Mesenteric fat pad (tissue), 1 donor: ENCODE measurements at regions not wholly inside any gene's neighbourhood (a gene's known extent, or its start where the extent isn't known, plus 50 kb on each side); places are given as distances from the start of the nearest gene placed in this dataset.
A peak's percentile ranks its signal among the peaks of the same experiment; 100 is the strongest.

ENCODE experiments used
- DNase-seq: peaks from one replicate; pipeline ENCODE4 v3.0.0-alpha.2; 2020; ENCODE audit warnings: low spot score
- donor health status: DM: yes; HTN: yes; CAD: no.

DNA sequence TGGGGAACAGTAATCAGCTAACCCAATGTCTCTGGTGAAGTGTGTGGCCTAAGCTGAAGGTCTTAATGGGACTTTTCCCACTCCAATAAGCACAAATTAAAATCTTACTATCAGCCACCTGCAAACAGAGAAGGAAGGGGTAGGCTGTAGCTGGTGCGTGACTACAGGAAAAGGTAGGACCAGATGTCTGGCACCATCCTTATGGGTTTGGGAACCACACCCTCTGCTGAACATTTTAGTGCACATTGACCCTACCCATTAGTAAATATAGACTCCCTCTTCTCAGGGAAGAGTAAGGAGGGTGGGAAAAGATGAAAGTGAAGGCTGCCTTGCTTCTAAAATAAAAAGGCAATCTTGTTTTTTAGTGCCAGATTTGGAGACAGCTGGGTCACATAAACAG lies 602.8 kb downstream of the FAT4 start:
- no peak for DNase-seq

DNA sequence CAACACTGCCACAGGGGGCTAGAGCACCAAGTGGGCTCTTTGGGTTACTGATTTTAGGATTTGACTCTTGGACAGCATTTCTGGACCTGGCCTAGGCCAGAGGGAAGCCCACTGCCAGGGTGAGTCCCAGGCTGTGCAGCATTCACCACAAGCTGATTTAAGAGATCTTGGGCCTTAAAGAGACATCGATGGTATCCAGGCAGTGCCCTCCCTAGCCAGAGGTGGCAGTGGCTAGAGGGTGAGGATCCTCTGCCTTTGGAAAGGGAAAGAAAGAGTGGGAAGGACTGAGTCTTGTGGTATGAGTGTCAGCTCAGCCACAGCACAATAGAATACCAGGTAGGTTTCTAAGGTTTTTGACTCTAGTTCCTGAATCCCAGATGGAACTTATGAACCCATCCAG lies 613.9 kb downstream of the FAT4 start:
- no peak for DNase-seq

DNA sequence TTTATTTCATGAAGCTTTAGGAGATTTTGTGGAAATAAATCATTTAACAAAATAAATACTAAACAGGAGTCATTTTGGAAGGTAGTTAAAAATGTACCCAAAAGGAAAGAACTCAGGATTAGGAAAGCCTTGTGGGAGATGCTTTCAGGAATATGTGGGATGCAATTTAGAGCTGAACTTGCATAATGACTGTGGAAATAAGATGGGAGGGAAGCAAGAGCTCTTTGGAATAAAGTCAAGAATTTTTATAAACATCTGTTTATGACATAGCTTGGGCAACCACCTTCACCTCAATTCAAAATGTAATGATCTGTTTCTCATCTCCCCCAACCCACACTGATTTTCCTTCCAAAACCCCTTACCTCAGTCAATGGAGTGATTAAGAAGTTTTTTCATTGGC lies 623.8 kb downstream of the FAT4 start:
- no peak for DNase-seq

DNA sequence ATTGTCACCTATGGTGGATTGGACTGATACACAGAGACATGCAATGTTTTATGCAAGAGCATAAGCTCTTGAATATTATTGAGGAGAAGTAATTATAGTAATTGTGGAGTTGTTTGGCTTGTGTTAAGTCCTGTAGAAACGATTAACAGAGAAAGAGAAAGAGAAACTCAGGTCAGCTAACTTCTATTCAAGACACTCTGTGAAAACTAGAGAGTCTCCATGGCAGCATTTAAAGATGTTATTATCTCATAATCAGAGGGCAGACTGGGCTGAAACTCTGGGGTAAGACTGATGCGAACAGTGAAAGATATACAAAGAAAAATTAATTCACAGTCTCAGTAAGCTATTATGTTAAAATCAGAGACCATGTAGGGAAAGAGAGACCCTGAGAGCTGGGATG lies 625.7 kb downstream of the FAT4 start:
- no peak for DNase-seq

DNA sequence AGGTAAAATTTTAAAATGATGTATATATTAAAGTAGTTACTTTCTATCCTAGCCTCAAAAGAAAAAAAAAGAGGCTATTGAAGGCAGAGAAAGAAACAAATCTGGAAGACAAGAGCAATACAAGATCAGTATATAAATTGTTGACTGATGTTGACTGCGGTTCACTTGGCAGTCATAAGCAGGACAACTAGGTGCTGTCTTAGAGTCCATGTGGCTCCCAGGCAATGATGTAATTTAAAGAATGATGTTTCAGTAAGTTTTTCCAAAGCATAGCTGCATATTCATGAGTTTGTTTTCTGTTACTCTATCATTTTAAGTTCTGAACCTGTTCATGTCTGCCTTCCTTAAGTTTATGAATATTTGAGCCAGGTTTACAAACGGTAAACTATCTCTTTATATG lies 630.2 kb downstream of the FAT4 start:
- no peak for DNase-seq

DNA sequence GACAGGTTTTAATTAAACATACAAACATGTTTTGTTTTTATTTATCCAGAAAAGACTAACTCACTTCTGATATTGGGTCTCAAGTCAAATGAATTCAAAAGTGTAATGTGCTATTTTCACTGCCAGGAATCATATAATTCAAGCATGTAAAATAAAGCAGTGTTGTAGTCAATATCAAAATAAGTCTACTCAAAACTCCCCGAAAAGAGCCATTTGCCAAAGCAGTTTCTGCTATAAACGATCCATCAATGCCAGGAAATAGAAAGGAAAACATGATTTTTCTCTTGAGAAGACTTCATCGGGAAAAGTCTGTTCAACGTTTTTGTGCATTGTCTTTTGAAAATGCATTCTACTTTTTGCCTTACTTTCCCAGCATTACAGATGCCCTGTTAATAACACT lies 633.3 kb downstream of the FAT4 start:
- DNase-seq: no peak

DNA sequence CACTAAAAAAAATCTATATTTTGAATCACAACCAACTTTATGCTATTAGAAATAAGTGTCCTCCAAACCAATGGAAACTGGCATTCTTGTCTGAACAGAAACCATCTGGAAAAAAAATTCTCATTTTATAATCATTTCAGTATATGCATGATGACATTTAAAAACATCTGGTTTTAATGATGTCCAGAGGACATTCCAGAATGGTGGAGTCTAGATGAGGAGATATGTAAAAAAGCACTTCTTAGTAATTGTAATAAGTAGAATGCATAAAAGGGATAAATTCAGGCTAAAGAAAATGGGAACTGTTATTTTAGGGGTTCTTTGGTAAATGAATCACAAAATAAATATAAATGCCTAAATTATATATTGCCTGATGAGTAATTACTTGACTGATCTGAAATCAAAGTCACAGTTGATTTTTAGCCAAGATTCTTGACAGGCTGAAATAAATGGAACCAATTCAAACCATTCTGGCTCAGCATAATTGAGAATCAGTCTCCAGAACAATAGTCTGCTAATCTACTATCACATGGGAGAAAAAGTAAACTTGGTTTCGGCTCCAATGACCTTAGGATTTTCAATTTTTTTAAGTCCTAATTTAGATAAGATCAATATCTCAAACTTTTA lies 636.6 kb downstream of the FAT4 start:
- DNase-seq: no peak

DNA sequence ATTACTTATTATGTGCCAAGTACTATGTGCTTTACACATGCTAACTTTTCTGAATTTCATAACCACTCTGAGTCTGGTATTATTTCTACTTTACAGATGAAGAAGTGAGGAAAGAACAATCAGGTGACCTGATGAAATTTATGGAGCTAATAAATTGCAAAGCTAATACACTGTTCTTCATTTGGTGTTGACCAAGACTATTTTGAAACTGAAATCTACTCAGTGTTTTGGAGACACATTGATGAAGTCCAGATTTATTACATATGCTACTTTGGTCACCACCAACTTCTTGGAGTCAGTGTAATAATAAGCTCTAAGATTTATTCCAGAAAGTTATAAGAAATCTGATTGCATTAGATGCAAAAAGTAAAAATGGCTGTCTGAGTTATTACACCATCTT lies 637.9 kb downstream of the FAT4 start:
- no peak for DNase-seq

DNA sequence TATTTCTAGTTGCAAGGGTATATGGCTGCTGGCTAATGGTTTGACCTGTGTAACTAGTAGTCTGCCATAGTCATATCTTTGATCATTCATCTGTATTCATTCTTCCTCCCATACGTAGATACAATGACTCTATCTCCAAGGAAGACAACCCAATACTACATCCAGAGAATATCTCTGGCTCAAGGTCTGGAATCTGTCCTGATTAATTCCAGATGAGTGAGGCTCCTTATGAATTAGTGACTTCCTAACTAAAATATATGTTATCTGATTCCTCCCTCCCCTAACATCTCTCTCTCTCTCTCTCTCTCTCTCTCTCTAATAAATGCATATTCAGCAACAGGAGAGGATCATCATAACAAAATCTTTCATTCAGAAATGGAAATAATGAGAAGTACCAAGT lies 641.5 kb downstream of the FAT4 start:
- no peak for DNase-seq

DNA sequence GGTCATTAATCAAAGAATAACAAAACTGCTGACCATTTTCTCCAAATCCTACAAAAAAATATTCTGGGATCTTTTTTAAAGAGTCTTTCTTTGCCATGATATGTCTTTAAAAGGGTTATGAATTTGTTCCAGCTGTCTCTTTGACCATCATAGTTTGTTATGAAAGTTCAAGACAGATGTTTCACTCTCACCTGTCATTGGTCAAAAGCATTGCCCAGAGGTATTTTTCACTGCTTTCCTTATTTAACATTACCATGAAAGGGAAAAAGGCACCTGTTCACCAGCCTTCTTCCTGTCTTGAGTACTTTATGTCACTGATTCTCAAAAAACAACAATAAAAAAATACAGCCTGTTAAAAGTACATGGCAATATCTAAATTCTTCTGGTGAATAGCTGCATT lies 643.8 kb downstream of the FAT4 start:
- no peak for DNase-seq

DNA sequence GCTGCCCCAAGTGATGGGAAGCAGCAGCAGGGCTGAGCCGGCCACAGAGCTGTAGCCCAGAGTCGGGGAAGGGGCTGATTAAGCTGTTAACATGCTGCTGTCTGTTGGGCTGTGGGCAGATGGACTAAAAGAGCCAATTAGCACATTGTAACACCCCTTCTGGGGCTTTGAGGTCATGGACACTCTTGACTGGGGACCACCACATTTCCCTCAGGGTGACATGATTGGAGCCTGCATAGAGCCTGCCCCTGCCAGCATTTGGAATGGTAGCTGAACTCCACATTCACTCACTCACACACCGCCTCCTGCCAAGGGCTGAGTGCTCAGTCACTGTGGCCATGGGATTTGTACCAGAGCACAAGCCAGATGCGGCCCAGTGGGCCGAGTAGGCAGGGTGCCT lies 646.9 kb downstream of the FAT4 start:
- peak; percentile 81 for DNase-seq

DNA sequence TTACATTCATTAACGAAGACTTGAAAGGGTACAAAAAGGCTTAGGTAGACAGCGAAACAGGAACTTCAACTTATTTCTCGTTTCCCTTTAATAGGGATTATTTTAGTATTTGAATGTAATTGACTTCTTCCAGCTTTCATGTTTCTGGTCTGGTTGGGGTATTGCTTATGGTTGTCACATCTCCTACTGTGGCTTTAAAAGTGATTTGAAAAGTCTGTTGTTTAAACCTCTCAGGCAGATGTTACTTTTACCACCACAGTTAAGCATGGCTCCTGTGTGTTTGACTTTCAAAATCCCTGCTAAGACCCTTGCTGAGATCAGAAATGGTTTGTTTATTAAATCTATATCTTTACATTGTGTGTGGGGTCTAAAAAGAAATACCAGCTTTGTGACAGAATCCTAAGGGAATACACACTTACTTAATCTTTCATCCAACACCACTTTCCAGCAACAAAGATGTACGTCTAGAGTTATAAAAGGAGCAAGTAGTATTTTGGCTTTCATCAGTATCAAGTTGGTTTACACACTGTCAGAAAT lies 661.2 kb downstream of the FAT4 start:
- no peak for DNase-seq

DNA sequence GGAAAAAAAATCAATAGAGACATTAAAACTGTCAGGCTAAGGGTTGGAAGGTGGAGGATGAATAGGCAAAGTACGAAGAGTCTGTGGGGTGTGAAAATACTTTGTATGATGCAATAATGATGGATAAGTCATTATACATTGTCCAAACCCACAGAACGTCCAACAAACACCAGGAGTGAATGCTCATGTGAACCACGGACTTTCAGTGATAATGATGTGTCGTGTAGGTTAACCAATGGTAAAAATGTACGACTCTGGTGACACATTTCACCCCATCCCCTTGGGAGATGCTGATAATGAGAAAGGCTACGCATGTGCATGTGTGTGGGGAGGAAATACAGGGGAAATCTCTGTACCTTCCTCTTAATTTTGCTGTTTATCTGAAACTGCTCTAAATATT lies 665.2 kb downstream of the FAT4 start:
- DNase-seq: no peak

DNA sequence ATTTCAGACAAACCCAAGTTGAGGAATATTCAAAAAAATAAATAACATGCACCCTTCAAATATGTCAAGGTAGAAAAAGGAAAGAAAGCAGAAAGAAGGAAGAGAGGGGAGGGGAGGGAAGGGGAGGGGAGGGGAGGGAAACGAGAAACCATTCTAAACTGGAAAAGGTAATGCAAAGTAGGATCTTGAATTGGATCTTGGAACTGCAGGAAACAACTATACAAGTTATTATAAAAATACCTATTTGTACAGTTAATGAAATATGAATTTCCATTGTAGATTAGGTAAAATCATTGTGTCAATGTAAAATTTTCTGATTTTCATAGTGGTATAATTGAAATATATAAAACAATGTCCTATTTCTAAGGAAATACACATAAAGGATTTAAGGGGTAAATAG lies 668.4 kb downstream of the FAT4 start:
- DNase-seq: no peak

DNA sequence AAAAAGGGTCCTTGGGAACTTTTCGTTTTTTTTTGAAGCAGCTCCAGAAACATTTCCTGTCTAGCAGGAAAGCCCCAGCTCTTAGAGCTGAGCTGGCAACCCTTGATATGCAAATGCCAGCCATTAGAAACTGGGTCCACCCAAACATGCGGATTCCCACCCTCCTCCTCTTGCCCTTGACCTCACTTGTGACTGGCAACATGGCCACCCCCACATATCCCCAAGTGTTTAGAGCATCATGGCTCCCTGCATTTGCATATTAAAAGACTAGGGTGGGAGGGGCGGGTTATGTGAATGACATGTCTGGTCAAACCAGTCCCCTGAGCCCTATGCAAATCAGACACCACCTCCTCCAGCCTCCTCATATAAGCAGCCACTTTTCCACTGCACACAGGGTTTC lies 671.1 kb downstream of the FAT4 start:
- DNase-seq: no peak

DNA sequence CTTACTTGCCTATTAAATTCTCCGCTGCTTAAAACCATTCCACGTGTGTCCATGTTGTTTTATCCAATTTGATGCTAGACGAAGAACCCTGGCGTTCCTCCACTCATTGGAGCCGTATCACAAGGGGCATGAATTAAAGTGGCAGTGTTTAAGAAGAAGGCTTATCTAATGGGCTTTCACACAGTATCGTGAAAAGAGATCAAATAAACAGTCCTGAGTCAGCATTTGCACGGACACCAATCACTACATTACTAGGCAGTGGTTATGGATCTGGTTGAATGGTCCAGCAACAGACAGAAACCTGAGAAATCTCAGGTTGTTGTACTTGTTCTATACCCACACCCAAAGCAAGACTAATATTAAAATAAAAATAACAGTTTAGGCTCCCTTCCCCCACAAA lies 671.6 kb downstream of the FAT4 start:
- DNase-seq: no peak

DNA sequence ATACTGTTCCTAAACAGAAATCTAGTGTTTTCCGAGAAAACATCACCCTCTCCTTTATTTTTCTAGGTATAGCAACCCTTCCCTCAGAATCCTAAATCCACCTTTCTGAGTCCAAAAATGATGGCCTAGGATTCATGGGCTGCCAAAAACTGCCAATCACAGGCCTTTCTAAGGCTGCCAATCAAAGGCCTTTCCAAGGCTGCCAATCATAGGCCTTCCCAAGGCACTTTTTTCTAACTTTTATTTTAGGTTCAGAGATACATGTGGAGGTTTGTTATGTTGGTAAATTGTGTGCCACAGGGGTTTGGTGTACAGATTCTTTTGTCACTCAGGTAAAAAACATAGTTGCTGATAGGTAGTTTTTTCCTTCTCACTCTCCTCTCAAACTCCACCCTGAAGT lies 673.7 kb downstream of the FAT4 start:
- DNase-seq: no peak

DNA sequence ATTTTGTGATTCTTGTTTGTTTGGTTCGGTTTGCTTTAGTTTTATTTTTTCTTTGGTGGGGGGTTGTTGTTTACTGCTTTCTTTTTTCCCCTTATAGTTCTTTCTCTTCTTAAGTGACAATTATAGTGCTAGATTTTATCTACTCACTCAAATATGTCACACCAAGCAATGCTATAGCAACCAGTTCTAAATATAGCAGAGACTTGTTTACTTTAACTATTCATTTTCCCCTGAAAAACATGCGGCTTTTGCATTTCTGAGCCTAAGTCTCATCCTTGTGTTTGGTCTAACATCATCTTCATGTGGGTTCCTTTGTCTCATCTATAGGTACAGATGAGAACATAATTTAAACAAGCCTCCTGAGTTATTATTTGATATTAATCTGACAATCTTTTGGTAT lies 676.6 kb downstream of the FAT4 start:
- DNase-seq: no peak

DNA sequence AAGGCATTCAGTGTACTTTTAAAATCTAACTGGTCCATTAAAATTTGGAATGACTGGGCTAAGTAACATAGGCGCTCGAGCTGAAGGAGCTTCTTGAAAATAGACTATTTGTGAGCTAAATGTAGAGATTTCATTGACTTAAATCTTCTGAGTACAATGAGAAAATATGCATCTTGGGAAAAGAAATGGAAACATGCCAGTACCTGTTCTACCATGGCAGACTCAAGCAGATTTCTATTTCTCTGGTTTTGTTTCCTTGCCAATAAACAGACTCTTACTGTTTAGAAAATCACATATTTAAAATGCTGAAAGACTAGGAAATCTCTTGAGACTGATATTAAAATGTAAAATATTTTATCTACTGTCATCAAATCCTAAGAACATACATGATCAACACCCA lies 678.1 kb downstream of the FAT4 start:
- DNase-seq: no peak

DNA sequence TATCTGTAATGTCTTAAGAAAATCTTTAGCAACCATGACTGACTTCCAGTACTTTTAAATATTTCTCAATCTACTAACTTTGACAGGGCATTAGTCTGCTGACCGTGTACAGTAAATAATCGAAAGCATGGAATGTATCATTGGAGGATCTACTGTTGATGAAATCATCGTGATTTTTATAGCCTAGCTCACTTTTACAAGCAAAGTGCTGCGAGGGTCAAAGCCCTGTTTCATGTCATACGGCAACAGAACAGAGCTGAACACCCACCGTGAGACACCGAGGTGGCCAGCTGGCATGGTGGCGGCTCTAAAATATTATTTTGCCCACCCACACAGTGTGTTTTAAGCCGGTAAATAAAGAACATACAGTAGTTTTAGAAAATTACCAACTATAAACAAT lies 679.3 kb downstream of the FAT4 start:
- DNase-seq: no peak

DNA sequence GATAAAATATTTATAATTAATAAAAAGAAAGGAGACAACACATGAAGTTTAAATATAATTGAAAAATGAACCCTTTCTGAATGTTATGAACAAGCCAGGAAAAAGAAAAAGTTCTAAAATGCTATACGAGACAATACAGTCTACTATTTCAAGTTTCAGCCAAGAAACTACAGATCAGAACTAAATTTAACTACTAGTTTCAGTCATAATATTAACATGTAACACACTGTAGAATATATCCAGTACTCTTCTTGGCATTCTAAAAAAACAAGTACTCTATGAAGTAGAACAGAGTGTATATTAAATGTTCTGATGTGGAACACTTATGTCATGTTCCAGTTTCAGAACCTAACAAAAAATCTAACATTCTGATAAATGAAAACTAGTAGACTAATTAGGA lies 679.7 kb downstream of the FAT4 start:
- no peak for DNase-seq

DNA sequence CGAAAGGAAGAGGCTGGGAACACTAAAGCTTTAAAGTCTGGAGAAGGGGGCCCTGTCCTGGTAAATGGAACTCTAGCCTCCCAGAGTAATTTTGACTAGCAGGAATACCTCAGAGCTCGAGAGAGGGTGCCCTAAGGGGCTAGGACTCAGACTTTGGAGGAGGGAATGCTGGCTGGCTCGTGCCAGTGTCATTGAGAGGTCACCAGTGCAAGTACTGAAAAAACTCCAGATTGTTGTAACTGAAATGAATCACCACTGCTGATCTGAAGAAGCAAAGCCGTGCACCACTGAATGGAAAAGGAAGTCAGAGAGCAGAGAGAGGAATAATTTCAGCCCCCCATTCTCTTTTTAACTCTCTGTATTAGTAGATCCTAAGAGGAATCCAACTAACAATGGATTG lies 690.2 kb downstream of the FAT4 start:
- DNase-seq: no peak

DNA sequence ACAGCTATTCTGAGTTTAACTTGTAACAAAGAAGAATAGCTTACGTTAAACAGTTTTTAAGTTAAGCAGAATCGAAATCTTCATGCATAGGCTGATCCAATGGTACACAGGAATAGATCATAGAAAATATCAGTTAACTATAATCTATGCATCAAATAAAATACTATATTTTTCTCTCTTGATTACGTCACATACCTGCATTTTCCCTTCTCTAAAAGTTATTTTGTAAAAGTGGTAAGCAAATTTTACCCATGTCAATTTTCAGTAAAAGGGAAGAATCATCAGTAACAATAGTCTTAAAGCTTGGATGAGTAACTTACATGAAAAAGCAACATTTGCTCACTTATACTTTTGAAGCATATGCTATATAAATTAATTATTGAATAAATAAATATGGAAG lies 692.4 kb downstream of the FAT4 start:
- no peak for DNase-seq

DNA sequence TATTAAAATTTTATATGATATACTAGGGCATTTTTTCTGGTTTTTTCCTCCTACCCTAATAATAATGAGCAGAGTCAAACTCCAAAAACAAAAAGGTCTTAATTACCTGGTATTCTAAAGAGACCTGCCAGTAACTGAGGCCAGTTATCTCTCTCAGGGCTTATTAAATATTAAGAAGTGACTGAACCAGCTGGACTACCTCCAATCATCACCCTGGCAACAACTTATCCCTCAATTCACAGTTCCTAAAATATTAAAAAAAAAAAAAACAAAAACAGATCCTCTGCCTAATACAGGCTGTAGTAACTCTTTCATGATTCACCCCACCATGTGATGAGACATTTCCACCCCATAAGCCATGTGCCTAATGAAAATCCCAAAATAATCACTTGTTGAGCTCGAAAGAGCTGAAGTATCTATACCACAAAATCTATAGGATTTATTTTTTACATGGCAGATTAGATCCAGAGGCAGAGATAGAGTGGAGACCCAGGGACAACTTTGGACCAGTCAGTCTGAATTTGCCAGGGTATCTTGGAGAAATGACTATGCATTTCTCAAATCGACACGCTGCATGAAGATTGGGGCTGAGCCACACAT lies 698.0 kb downstream of the FAT4 start:
- DNase-seq: no peak
